HL-60/S4 (cell line): ENCODE measurements at regions not wholly inside any gene's neighbourhood (a gene's known extent, or its start where the extent isn't known, plus 50 kb on each side); places are given as distances from the start of the nearest gene placed in this dataset.
"Not testable (repeated sequence)": the region's sequence is repeated elsewhere in the genome, so short reads cannot be mapped to it uniquely, and the experiment has no call there.

Experiments
- in situ Hi-C: fragments of 300-500 bp; cut with MboI; formaldehyde crosslinking; loops from 2 replicates; pipeline ENCODE4 v1.14.3; 2022; ENCODE audit warnings: low sequenced_read_pairs

GRCh38 chr13:58472483-58472882 is 840.9 kb downstream of the PCDH17 start:
- in situ Hi-C loops = no loop called here

GRCh38 chr13:58474581-58474980 is 843.0 kb downstream of the PCDH17 start:
- in situ Hi-C loops = no loop called here

- in situ Hi-C loops = no loop called here
Observed at GRCh38 chr13:58476206-58476918, 844.8 kb downstream of the PCDH17 start.

- in situ Hi-C loops = no loop called here
Observed at GRCh38 chr13:58478858-58479257, 847.3 kb downstream of the PCDH17 start.

- in situ Hi-C loops = no loop called here
Observed at GRCh38 chr13:58480061-58480460, 848.5 kb downstream of the PCDH17 start.

GRCh38 chr13:58488251-58488650 is 856.7 kb downstream of the PCDH17 start:
- in situ Hi-C loops = no loop called here

- in situ Hi-C loops = no loop called here
Observed at GRCh38 chr13:58495668-58496067, 864.1 kb downstream of the PCDH17 start.

GRCh38 chr13:58500938-58501337 is 869.4 kb downstream of the PCDH17 start:
- in situ Hi-C loops = no loop called here

- in situ Hi-C loops = not testable (repeated sequence)
Observed at GRCh38 chr13:58504202-58504700, 872.7 kb downstream of the PCDH17 start.

GRCh38 chr13:58505262-58505920 is 873.8 kb downstream of the PCDH17 start:
- in situ Hi-C loops = not testable (repeated sequence)

GRCh38 chr13:58528351-58528750 is 896.8 kb downstream of the PCDH17 start:
- in situ Hi-C loops = no loop called here

- in situ Hi-C loops = no loop called here
Observed at GRCh38 chr13:58531614-58532013, 900.1 kb downstream of the PCDH17 start.

- in situ Hi-C loops = no loop called here
Observed at GRCh38 chr13:58542530-58542929, 911.0 kb downstream of the PCDH17 start.

- in situ Hi-C loops = no loop called here
Observed at GRCh38 chr13:58547419-58547818, 915.9 kb downstream of the PCDH17 start.

- in situ Hi-C loops = no loop called here
Observed at GRCh38 chr13:58566176-58566575, 934.6 kb downstream of the PCDH17 start.

GRCh38 chr13:58573743-58574142 is 942.2 kb downstream of the PCDH17 start:
- in situ Hi-C loops = no loop called here

GRCh38 chr13:58574791-58575190 is 943.2 kb downstream of the PCDH17 start:
- in situ Hi-C loops = no loop called here

- in situ Hi-C loops = no loop called here
Observed at GRCh38 chr13:58579468-58579867, 947.9 kb downstream of the PCDH17 start.

- in situ Hi-C loops = no loop called here
Observed at GRCh38 chr13:58583966-58584365, 952.4 kb downstream of the PCDH17 start.

GRCh38 chr13:58584610-58585009 is 953.1 kb downstream of the PCDH17 start:
- in situ Hi-C loops = no loop called here

- in situ Hi-C loops = no loop called here
Observed at GRCh38 chr13:58587183-58587582, 955.6 kb downstream of the PCDH17 start.

GRCh38 chr13:58592052-58592451 is 960.5 kb downstream of the PCDH17 start:
- in situ Hi-C loops = no loop called here
